GM23338 (cell line): ENCODE measurements at regions not wholly inside any gene's neighbourhood (a gene's known extent, or its start where the extent isn't known, plus 50 kb on each side); places are given as distances from the start of the nearest gene placed in this dataset.

ENCODE experiments used
- ATAC-seq: fragments of 200-7000 bp; cut with Tn5 transposase; 3 replicates; pipeline ENCODE4 v1.9.1; 2020
- DNase-seq: peaks from one replicate; pipeline ENCODE4 v3.0.0-alpha.2; 2015; ENCODE audit warnings: low spot score
- H2AFZ ChIP-seq: fragments of 200-600 bp; sonication (generic); 2 replicates; pipeline ENCODE4 v1.8.0; 2016; ENCODE audit warnings: antibody characterized with exemption, mild to moderate bottlenecking, moderate library complexity
- H3F3A ChIP-seq: fragments of 200-600 bp; sonication (generic); replicated peaks from 2 replicates; pipeline ENCODE4 v1.8.0; 2017; ENCODE audit warnings: antibody characterized with exemption, mixed run types, low read depth
- H3K27ac ChIP-seq: fragments of 200-600 bp; sonication (generic); 2 replicates; pipeline ENCODE4 v1.6.1; 2016; ENCODE audit warnings: low read depth
- H3K27me3 ChIP-seq: fragments of 200-600 bp; sonication (generic); 2 replicates; pipeline ENCODE4 v1.8.0; 2016; ENCODE audit warnings: mild to moderate bottlenecking, mixed run types, moderate library complexity; ENCODE audit not compliant: insufficient read depth
- H3K36me3 ChIP-seq: fragments of 200-600 bp; sonication (generic); 2 replicates; pipeline ENCODE4 v1.8.0; 2016; ENCODE audit warnings: mild to moderate bottlenecking; ENCODE audit not compliant: insufficient read depth
- H3K4me1 ChIP-seq: fragments of 200-600 bp; sonication (generic); 2 replicates; pipeline ENCODE4 v1.8.0; 2016; ENCODE audit warnings: mild to moderate bottlenecking, moderate library complexity; ENCODE audit not compliant: insufficient read depth
- H3K4me2 ChIP-seq: fragments of 200-600 bp; sonication (generic); 2 replicates; pipeline ENCODE4 v1.7.1; 2017; ENCODE audit warnings: mixed run types
- H3K4me3 ChIP-seq: fragments of 200-600 bp; sonication (generic); 2 replicates; pipeline ENCODE4 v1.6.1; 2016; ENCODE audit warnings: mixed run types
- H3K79me2 ChIP-seq: fragments of 200-600 bp; sonication (generic); replicated peaks from 2 replicates; pipeline ENCODE4 v1.8.0; 2017; ENCODE audit warnings: mild to moderate bottlenecking; ENCODE audit not compliant: insufficient read depth
- H3K9me2 ChIP-seq: fragments of 200-600 bp; sonication (generic); 2 replicates; pipeline ENCODE4 v1.8.0; 2017; ENCODE audit not compliant: insufficient read depth
- H4K20me1 ChIP-seq: fragments of 200-600 bp; sonication (generic); replicated peaks from 2 replicates; pipeline ENCODE4 v1.8.0; 2017; ENCODE audit warnings: mild to moderate bottlenecking; ENCODE audit not compliant: insufficient read depth
- H3K27ac Mint-ChIP-seq: 2 replicates; pipeline ENCODE4 v1.8.0; 2020; ENCODE audit warnings: inconsistent platforms, mild to moderate bottlenecking, moderate library complexity, mixed read lengths
- H3K27me3 Mint-ChIP-seq: 3 replicates; pipeline ENCODE4 v1.8.0; 2022; ENCODE audit warnings: low read depth, mild to moderate bottlenecking, moderate library complexity, mixed read lengths, inconsistent platforms; ENCODE audit not compliant: insufficient read depth, poor library complexity
- H3K36me3 Mint-ChIP-seq: 3 replicates; pipeline ENCODE4 v1.8.0; 2021; ENCODE audit warnings: low read depth, mild to moderate bottlenecking, inconsistent platforms, moderate library complexity, mixed read lengths
- H3K4me1 Mint-ChIP-seq: 3 replicates; pipeline ENCODE4 v1.8.0; 2020; ENCODE audit warnings: mild to moderate bottlenecking, inconsistent platforms, mixed read lengths
- H3K4me3 Mint-ChIP-seq: 3 replicates; pipeline ENCODE4 v1.8.0; 2021; ENCODE audit warnings: moderate library complexity, mild to moderate bottlenecking, inconsistent platforms, mixed read lengths
- H3K9me3 Mint-ChIP-seq: 3 replicates; pipeline ENCODE4 v1.8.0; 2020; ENCODE audit warnings: moderate library complexity, mild to moderate bottlenecking, inconsistent platforms, mixed read lengths
- JUNB ChIP-seq: IDR thresholded peaks from one replicate; pipeline ENCODE4 v1.6.1; 2016; ENCODE audit warnings: antibody characterized with exemption; ENCODE audit not compliant: unreplicated experiment
- NANOG ChIP-seq: IDR thresholded peaks from 2 replicates; pipeline ENCODE4 v1.6.1; 2016; ENCODE audit warnings: antibody characterized with exemption, borderline replicate concordance
- ZNF114 ChIP-seq: fragments of 250-450 bp; sonication (Bioruptor Pico); IDR thresholded peaks from 2 replicates; pipeline ENCODE4 v1.5.0; 2020; ENCODE audit warnings: mild to moderate bottlenecking, moderate library complexity
- ZNF331 ChIP-seq: fragments of 250-450 bp; sonication (Bioruptor Pico); IDR thresholded peaks from 2 replicates; pipeline ENCODE4 v1.5.0; 2020; ENCODE audit warnings: low read depth, mild to moderate bottlenecking, moderate library complexity
- ZNF462 ChIP-seq: fragments of 250-450 bp; sonication (Bioruptor Pico); IDR thresholded peaks from 2 replicates; pipeline ENCODE4 v1.5.0; 2020; ENCODE audit warnings: mild to moderate bottlenecking, moderate library complexity
- TF ChIP-seq, protein P1 (sequence below): IDR thresholded peaks from one replicate; pipeline ENCODE4 v1.6.1; 2018; ENCODE audit warnings: antibody characterized with exemption; ENCODE audit not compliant: unreplicated experiment
- TF ChIP-seq, protein P2 (sequence below), 2 experiments: fragments of 200-600 bp in 1 of 2; sonication (generic) in 1 of 2; conservative IDR thresholded peaks; 2 replicates each; pipeline versions ENCODE4 v1.5.1 to v1.6.1; 2016 to 2017; ENCODE audit warnings: antibody characterized with exemption in 2 of 2, low read depth in 2 of 2, mild to moderate bottlenecking in 2 of 2, moderate library complexity in 1 of 2

DNA sequence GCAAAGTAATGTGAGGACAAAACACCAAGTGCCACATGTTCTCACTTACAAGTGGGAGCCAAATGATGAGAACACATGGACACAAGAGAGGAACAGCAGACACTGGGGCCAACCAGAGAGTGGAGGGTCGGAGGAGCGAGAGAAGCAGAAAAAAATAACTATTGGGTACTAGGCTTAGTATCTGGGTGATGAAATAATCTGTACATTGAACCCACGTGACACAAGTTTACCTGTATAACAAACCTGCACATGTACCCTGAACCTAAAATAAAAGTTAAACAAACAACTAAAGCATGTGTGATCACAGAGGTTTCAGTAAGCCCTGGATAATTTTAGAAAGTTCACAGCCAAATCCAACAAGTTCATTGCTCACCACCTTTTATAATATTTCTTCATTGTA lies 160.1 kb downstream of the TENT4A start (continued):
- TF ChIP-seq ZNF462 (CRISPR knock-in tag): no peak

DNA sequence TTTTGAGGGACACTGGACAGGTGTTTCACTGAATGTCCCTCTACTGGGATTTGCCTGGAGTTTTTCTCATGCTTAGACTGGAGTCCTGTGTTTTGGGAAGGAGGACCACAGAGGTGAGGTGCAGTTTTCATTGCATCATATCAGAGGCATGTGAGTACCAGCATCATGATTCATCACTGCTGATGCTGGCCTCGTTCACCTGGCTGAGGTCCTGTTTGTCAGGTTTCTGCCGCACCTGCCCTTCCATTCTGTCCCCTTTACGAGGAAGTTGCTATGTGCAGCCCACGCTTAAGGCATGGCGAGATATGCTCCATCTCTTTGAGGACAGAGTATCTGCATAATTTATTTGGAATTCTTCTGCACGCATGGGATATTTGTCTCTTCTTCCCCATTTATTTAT lies 162.1 kb downstream of the TENT4A start:
- Histone ChIP-seq H3K79me2 (no peaks in the 10 kb centered on the region), H3K27ac (no peak overlapping the region), H3K4me3 (no peak overlapping the region), H4K20me1 (no peaks in the 10 kb centered on the region), H3K4me1 (no peaks in the 10 kb centered on the region), H3K4me2 (no peak overlapping the region), H3F3A (no peaks in the 10 kb centered on the region), H3K36me3 (no peaks in the 10 kb centered on the region), H2AFZ (peak overlapping the region; percentile 81; the same call in 1 of the 2 replicates), H3K27me3 (no peaks in the 10 kb centered on the region), H3K9me2 (0 out of 2 replicates have a peak, but pooled peaks cover 12% of the 10 kb centered on the region)
- no peaks in the 10 kb centered on the region; the same call in 2 of the 3 replicates for H3K36me3 Mint-ChIP-seq
- H3K4me3 Mint-ChIP-seq: no peak overlapping the region
- H3K9me3 Mint-ChIP-seq: no peaks in the 10 kb centered on the region; the same call in 1 of the 3 replicates
- H3K27me3 Mint-ChIP-seq: peaks cover 3% of the 10 kb centered on the region
- ATAC-seq (no peak), DNase-seq (no peak)
- no peak overlapping the region for H3K27ac Mint-ChIP-seq
- no peaks in the 10 kb centered on the region for H3K4me1 Mint-ChIP-seq
- no peak for TF ChIP-seq ZNF114 (CRISPR knock-in tag)
- TF ChIP-seq JUNB: no peak
- no peak for TF ChIP-seq NANOG
- TF ChIP-seq, protein P1, sequence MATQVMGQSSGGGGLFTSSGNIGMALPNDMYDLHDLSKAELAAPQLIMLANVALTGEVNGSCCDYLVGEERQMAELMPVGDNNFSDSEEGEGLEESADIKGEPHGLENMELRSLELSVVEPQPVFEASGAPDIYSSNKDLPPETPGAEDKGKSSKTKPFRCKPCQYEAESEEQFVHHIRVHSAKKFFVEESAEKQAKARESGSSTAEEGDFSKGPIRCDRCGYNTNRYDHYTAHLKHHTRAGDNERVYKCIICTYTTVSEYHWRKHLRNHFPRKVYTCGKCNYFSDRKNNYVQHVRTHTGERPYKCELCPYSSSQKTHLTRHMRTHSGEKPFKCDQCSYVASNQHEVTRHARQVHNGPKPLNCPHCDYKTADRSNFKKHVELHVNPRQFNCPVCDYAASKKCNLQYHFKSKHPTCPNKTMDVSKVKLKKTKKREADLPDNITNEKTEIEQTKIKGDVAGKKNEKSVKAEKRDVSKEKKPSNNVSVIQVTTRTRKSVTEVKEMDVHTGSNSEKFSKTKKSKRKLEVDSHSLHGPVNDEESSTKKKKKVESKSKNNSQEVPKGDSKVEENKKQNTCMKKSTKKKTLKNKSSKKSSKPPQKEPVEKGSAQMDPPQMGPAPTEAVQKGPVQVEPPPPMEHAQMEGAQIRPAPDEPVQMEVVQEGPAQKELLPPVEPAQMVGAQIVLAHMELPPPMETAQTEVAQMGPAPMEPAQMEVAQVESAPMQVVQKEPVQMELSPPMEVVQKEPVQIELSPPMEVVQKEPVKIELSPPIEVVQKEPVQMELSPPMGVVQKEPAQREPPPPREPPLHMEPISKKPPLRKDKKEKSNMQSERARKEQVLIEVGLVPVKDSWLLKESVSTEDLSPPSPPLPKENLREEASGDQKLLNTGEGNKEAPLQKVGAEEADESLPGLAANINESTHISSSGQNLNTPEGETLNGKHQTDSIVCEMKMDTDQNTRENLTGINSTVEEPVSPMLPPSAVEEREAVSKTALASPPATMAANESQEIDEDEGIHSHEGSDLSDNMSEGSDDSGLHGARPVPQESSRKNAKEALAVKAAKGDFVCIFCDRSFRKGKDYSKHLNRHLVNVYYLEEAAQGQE: no peak
- no peak for TF ChIP-seq ZNF331
- TF ChIP-seq, protein P2, sequence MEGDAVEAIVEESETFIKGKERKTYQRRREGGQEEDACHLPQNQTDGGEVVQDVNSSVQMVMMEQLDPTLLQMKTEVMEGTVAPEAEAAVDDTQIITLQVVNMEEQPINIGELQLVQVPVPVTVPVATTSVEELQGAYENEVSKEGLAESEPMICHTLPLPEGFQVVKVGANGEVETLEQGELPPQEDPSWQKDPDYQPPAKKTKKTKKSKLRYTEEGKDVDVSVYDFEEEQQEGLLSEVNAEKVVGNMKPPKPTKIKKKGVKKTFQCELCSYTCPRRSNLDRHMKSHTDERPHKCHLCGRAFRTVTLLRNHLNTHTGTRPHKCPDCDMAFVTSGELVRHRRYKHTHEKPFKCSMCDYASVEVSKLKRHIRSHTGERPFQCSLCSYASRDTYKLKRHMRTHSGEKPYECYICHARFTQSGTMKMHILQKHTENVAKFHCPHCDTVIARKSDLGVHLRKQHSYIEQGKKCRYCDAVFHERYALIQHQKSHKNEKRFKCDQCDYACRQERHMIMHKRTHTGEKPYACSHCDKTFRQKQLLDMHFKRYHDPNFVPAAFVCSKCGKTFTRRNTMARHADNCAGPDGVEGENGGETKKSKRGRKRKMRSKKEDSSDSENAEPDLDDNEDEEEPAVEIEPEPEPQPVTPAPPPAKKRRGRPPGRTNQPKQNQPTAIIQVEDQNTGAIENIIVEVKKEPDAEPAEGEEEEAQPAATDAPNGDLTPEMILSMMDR (conservative IDR thresholded peaks at IDR 0.05; ENCODE audit: low read depth in 2 of 2): no peak
